ENCODE measurements at regions not wholly inside any gene's neighbourhood (a gene's known extent, or its start where the extent isn't known, plus 50 kb on each side); places are given as distances from the start of the nearest gene placed in this dataset.

GRCh38 chr6:91447530-91448254, 860.8 kb upstream of the MAP3K7 start:
- H3K4me3 ChIP-seq (replicated peaks; ENCODE audit: insufficient read depth, low read length): no peak overlapping the region
- TF ChIP-seq CTCF (IDR thresholded peaks at IDR 0.05; ENCODE audit: insufficient read depth, low read length) (no peak), REST (IDR thresholded peaks at IDR 0.05; ENCODE audit: insufficient replicate concordance, low read depth) (no peak), SPI1 (IDR thresholded peaks at IDR 0.05; ENCODE audit: borderline replicate concordance, low read depth) (no peak), GABPA (IDR thresholded peaks at IDR 0.05; ENCODE audit: low read depth) (no peak), POLR2AphosphoS5 (IDR thresholded peaks at IDR 0.05; ENCODE audit: low read depth) (no peak)
- H3K27ac ChIP-seq (replicated peaks): no peak overlapping the region
- H3K27me3 ChIP-seq (ENCODE audit: insufficient read depth, poor library complexity, severe bottlenecking): no peaks in the 10 kb centered on the region
- no peak for DNase-seq (ENCODE audit: low read depth in 1 of 2, low spot score in 1 of 2)

GRCh38 chr6:91447081-91447480, 860.2 kb upstream of the MAP3K7 start:
- no peak overlapping the region for H3K4me3 ChIP-seq (replicated peaks; ENCODE audit: insufficient read depth, low read length)
- DNase-seq (ENCODE audit: low read depth in 1 of 2, low spot score in 1 of 2): no peak
- TF ChIP-seq POLR2AphosphoS5 (IDR thresholded peaks at IDR 0.05; ENCODE audit: low read depth): no peak
- TF ChIP-seq GABPA (IDR thresholded peaks at IDR 0.05; ENCODE audit: low read depth): no peak
- TF ChIP-seq REST (IDR thresholded peaks at IDR 0.05; ENCODE audit: insufficient replicate concordance, low read depth): no peak
- no peak for TF ChIP-seq SPI1 (IDR thresholded peaks at IDR 0.05; ENCODE audit: borderline replicate concordance, low read depth)
- TF ChIP-seq CTCF (IDR thresholded peaks at IDR 0.05; ENCODE audit: insufficient read depth, low read length): no peak
- H3K27me3 ChIP-seq (ENCODE audit: insufficient read depth, poor library complexity, severe bottlenecking): no peaks in the 10 kb centered on the region
- H3K27ac ChIP-seq (replicated peaks): no peak overlapping the region

GRCh38 chr6:91443405-91443804, 856.5 kb upstream of the MAP3K7 start:
- DNase-seq (ENCODE audit: low read depth in 1 of 2, low spot score in 1 of 2): no peak
- Histone ChIP-seq H3K27ac (replicated peaks) (no peak overlapping the region), H3K4me3 (replicated peaks; ENCODE audit: insufficient read depth, low read length) (no peak overlapping the region), H3K27me3 (ENCODE audit: insufficient read depth, poor library complexity, severe bottlenecking) (no peaks in the 10 kb centered on the region)
- TF ChIP-seq POLR2AphosphoS5 (IDR thresholded peaks at IDR 0.05; ENCODE audit: low read depth): no peak
- TF ChIP-seq SPI1 (IDR thresholded peaks at IDR 0.05; ENCODE audit: borderline replicate concordance, low read depth): no peak
- TF ChIP-seq CTCF (IDR thresholded peaks at IDR 0.05; ENCODE audit: insufficient read depth, low read length): no peak
- no peak for TF ChIP-seq GABPA (IDR thresholded peaks at IDR 0.05; ENCODE audit: low read depth)

- H3K4me3 ChIP-seq (replicated peaks; ENCODE audit: insufficient read depth, low read length): no peak overlapping the region
Observed at GRCh38 chr6:91442342-91442741, 855.5 kb upstream of the MAP3K7 start.

More at GRCh38 chr6:91442342-91442741, 855.5 kb upstream of the MAP3K7 start:
- no peak for TF ChIP-seq GABPA (IDR thresholded peaks at IDR 0.05; ENCODE audit: low read depth)
- peak; percentile 26; the same call in 1 of the 2 replicates for TF ChIP-seq SPI1 (IDR thresholded peaks at IDR 0.05; ENCODE audit: borderline replicate concordance, low read depth)
- no peak for TF ChIP-seq CTCF (IDR thresholded peaks at IDR 0.05; ENCODE audit: insufficient read depth, low read length)
- no peak for TF ChIP-seq POLR2AphosphoS5 (IDR thresholded peaks at IDR 0.05; ENCODE audit: low read depth)
- TF ChIP-seq REST (IDR thresholded peaks at IDR 0.05; ENCODE audit: insufficient replicate concordance, low read depth): no peak
- DNase-seq (ENCODE audit: low read depth in 1 of 2, low spot score in 1 of 2): no peak
- Histone ChIP-seq H3K27ac (replicated peaks) (no peak overlapping the region), H3K27me3 (ENCODE audit: insufficient read depth, poor library complexity, severe bottlenecking) (no peaks in the 10 kb centered on the region)
